Skin of body (tissue), 1 donor: ENCODE measurements at regions not wholly inside any gene's neighbourhood (a gene's known extent, or its start where the extent isn't known, plus 50 kb on each side); places are given as distances from the start of the nearest gene placed in this dataset.

Experiments used
- DNase-seq: peaks from one replicate; lab custom pipeline; 2025; lab: John Stamatoyannopoulos, UW

DNA sequence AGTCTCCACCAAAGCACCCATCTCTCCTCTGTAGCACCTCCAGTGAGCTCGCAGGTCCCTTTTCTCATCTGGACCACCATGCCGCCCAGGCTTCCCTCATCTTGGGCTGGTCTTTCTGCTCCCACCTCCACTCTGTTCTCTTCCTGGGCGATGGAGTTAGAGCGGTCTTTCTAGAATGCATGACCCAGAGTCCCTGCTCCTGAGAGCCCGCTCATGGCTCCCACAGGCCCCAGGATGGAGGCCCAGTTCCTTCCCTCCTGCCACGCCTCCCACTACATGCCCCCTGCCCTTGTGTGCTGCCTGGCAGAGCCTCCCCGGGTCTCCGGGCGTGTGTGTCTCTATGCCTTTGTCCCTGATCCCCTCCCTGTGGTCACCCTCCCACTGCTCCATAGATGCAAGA is 100.7 kb upstream of the RTL1 start:
- no peak for DNase-seq

DNA sequence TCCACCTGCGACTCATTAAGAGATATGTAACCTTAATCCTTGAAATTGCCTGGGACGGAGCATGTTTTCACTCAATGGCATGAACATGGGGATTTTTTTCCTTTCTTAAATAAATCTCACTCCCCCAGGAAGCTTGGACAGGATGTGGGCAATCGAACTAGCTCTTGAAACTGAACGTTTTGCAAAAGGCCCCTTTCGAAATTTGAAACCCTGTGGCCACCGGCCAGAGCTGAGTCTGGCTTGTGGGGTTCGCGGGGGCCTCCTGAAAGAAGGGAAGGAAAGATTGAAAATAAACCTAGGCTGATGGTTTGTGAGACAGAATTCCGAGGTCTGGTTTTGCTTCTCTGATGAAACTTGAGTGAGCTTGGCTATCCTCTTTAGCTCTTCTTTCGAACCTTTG is 101.4 kb upstream of the RTL1 start:
- DNase-seq: peak; percentile 13

DNA sequence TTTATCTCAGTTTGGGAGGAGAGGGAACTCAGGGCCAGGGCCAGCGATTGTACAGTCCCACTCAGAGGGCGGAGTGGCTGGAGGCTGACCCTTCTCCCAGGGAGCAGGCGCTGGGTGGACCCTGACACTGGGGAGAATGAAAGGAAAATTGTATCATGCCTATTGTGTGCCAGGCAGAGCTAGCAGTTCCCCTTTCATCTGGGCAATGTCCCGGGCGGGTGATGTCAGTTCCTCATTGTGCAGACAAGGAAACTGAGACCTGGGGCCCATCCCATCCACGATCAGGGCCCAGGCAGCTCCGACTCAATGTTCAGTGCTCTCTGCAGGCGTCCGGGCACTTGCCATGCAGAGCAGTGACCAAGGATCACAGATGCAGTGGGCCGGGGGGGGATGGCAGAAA is 101.9 kb upstream of the RTL1 start:
- DNase-seq: no peak

DNA sequence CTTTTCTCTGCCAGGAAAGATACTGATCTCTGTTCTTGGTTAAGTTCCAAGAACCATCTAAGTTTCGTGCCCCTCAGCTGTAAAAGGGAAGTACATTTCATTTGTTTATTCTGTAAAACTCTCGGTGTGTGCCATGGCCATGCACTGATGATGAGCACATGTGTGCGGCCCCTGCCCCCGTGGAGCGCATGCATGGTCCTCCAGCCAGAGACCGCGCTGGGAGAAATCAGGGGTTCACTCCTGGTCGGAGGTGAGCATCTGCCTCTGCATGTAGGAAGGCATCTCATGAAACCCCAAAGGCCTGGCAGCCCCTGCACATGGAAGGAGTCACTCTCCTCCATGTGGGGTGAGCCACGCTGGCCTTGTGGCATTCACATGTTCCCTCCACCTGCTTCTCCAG is 102.5 kb upstream of the RTL1 start:
- DNase-seq: no peak

DNA sequence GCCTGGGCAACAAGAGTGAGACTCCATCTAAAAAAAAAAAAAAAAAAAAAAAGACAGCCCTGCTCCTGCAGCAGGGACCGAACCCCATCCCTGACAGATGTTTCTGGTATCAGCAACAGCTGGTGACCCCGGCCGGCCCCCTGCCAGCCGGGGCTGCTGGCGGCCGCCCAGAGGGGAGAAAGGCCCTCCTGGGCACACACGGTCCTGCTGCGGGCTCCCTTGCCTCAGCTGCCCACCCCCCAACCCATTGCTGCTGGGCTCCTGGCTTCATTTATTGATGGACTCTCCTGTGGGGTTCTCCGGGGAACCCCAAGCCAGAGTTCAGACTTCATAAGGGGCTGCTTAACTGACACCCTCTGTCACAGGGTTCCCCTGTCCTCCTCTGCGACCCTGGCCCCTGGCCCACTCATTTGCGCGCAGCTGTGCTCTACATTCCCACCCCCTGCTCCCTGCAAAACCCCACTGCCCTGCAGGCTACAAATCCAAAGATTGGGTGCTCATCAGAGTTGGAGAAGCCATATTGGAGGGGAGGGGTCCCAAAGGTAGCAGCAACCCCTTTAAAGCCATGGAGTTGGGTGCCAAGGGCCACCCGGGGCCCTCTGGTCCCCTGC is 103.6 kb upstream of the RTL1 start:
- DNase-seq: no peak

DNA sequence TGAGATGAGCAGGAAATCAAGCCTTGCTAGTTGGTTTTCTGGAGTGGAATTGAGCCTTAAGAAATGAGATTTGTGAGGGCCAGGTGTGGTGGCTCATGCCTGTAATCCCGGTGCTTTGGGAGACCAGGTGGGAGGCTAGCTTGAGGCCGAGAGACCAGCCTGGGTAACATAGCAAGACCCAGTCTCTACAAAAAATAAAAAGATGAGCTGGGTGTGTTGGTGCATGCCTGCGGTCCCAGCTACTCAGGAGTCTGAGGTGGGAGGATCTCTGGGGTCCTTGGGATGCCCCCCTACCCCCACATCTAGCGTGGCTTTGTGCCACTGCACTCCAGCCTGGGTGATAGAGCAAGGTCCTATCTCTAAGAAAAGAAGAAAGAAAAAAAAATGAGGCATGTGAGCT is 104.2 kb upstream of the RTL1 start:
- DNase-seq: no peak

DNA sequence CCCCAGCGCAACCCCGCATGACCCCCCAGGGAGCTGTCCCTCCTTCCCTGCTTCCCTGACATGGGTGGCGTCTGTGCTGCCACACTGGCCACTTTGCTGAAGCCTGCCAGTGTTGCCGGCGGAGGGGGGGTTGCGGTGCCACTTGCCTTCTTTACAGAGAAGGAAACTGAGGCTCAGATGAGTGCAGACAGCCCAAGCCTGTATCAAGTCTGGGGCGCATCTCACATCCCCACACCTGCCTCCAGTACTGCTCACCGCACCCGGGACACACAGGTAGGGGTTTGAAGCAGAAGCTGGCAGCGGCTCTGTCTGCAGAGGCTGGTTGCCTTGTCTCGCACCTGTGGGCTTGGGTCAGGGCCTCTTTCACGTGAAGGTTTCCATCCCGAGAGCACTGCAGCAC is 104.7 kb upstream of the RTL1 start:
- no peak for DNase-seq

DNA sequence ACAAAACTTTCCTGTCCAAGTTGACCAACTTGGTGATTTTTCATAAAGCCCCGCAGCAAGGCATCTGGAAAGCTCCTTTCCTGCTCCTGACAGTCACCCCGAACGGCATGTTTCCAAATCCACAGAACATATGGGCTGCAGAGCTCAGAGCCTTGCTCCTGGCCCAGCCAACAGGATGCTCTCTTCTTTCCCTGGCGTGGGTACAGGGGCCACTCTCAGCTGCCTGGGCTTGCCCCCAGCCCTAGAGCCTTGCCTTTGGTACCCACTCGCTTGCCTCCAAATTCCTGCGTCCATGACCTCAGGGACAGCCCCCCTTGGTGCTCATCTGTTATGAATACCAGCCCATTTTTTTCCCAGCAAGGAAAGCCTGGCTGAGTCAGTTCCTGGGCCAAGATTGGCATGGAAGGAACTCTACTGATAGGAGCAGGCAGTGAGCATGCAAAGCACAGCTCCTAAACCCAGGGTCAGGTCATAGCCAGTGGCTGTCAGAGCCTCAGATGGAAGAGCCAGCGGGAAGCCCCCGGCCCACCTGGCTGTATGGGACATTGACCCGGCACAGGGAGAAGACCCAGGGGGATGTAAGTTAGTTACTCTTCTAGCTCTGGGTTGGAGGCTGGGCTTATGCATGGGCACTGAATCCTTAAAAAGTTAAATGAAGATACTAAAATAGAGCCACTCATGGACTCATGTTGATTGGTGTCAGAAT is 105.3 kb upstream of the RTL1 start:
- DNase-seq: no peak

DNA sequence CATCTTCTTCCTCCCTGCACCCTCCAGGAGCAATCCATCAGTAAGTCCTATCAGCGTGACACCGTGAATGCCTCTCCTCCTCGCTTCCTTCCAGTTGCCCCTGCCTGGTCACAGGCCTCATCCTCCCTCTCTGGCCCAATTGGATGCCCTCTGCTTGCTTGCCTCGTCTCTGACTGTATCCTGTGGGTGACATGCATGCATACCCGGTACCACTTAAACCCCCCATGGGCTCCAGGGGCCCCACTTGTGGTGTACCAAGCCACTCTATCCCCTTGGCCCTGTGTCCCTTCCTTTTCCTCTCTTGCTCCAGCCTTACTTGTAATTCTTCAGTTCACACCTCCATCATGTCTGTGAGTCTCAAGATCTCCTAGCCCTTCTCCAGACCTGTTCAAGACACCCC is 106.0 kb upstream of the RTL1 start:
- DNase-seq: no peak

DNA sequence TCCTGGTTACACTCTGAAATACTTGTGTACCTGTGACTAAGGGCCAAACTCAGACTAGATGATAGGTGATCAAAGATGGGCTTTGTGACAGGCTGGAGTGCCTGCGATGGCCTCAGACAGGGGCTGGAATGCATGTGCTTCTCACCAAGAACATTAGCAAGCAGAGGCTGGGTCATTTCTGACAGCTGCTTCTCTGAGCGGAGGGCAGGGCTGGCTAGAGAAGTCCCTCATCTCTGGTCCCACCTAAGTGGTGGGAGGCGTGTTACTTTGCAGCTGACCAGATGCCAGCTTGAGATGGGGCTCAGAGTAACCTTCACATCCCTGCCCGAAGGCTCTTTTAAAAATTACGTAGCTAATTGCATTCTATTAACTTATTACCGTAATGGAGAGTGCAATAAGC is 106.8 kb upstream of the RTL1 start:
- DNase-seq: no peak

DNA sequence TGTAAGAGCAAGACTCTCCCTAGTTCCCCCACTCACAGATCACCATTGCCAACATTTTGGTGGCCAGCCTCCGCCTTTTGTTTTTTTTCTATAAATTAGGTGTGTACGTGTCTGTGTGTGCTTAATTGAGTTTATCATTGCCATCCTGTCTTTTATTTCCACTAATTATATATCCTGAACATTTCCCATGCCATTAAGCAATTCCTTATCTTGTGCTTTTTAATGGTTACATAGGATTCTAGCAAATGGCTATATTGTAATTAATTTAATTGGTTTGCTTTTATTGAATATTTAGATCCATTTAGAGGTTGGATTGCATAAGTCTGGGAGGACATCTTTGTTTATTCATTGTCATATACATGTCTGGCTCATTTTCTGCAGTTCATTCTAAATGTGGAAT is 107.3 kb upstream of the RTL1 start:
- DNase-seq: no peak

DNA sequence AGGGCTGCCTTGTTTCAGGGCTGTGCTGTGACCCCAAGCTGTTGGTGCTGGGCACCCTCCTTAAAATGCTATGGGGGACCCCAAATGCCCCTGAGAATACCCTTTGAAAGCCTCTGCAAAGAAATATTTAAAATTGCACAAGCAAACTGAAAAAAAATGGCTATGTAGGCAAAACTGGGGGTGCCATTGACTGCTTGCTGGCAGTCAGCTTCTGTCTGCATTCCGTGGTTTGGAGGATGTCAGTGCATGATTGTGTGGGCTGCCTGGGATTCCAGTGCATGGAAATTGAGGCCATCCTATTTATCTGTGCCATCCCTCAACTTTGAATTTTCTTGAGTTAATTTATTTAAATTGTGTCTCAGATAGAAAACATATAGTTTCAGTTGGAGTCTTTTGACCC is 113.7 kb upstream of the RTL1 start:
- no peak for DNase-seq

DNA sequence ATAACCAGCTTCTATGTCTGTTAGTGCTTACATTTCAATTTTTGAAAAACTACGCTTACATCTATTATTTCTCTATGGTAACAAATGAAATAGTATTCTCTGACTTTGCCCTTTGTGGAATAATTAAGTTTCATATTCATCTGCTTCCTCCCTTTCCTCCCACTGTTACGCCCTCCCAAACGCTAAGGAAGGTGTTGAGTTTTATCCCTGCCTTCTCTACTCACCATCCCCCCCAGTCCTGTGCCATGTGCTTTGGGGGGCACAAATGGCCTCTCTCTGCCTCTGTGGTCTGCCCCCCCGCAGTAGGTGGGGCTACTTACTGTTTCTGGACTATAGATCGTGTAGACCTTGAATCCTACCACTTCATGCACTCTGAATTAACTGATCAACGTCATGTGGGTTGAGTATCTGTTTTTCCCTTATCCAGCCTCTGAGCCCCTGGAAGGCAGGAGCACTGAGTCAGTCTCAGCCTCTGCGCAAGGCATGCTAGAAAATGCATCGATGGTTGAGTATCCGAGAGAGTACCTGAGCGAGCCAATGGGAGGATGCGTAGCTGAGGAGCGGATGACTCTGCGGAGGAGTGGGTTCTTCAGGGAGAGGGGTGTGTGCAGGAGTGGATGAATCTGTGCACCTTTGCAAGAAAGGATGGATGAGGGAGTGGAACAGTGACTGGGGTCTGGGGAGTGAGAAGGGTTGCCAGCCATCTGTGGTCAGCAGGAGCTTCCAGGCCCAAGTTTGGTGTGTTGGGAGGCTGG is 114.5 kb upstream of the RTL1 start:
- no peak for DNase-seq

DNA sequence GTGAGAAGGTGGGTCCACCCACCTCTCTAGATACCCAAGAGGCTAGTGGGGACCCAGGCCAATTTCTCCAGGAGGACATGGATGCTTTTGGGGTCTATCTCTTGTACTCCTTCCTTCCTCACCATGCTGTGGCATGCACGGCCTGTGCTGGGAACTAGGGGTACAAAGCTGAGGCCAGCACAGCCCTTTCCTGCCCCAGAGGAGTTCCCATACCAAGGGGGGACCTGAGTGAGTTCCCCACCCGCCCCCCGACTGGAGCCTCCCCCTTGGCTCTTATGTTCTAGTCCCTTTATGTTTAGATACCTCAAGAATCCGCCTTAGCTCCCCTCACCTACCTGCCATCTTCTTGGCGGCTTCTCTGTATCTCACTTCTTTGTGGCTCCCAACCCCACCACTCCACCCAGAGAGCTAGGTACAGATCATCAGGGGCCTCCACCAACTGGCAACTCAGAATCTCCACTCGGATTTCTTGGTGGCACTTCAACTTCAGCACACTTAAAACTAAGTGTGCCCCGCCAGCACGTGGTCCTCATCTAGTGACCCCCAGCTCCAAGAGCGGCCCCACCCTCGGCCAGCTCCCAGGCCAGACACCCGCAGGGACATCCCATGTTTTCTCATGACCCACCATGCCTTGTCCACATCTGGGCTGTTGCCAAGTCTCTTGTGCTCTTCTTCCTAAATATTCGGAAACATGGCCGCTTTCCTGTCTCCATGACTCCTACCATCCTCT is 115.2 kb upstream of the RTL1 start:
- DNase-seq: no peak

DNA sequence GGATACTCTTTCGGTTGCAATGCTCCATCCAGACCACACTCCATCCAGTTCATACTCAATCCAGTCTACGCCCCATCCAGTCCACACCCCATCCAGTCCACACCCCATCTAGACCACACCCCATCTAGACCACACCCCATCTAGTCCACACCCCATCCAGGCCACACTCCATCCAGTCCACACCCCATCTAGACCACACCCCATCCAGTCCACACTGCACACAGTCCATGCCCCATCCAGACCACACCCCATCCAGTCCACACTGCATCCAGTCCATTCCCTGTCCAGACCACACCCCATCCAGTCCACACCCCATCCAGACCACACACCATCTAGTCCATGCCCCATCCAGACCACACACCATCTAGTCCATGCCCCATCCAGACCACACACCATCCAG is 116.0 kb upstream of the RTL1 start:
- DNase-seq: no peak

DNA sequence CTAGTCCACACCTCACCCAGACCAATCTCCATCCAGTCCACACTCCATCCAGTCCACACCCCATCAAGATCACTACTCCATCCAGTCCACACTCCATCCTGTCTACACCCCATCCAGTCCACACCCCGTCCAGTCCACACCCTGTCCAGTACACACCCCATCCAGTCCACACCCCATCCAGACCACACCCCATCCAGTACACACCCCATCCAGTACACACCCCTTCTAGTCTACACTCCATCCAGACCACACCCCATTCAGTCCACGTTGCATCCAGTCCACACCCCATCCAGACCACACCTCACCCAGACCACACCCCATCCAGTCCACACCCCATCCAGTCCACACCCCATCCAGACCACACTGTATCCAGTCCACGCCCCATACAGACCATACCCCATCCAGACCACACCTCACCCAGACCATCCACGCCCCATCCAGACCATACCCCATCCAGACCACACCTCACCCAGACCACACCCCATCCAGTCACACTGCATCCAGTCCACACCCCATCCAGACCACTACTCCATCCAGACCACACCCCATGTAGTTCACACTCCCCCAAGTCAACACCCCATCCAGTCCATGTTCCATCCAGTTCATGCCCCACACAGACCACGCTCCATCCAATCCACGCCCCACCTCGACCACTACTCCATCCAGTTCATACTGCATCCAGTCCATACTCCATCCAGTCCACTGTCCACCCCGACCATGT is 116.6 kb upstream of the RTL1 start:
- no peak for DNase-seq

DNA sequence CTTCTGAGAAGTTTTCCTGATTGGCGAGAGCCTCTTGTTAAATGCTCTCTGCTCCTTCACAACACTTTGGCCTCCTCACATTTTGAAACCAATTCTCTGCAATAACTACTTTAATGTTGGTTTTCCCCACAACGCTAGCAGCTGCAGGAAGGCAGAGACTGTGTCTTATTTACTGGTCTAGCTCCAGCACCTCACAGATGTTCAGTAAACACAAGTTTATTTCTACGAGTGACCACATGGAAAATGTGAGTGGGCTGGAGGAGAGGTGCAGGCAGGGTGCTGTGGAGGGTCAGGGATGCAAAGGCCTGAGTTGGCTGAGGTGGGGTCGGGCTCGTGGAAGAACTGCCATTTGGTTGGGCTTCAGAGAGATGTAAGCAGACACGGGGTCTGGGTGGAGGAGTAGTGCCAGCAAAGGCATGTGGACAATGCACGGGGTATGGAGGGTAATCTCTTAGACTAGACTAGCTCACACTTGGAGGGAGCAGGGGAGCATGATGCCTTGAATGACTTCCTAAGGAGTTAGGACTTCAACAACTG is 117.4 kb upstream of the RTL1 start:
- DNase-seq: no peak

DNA sequence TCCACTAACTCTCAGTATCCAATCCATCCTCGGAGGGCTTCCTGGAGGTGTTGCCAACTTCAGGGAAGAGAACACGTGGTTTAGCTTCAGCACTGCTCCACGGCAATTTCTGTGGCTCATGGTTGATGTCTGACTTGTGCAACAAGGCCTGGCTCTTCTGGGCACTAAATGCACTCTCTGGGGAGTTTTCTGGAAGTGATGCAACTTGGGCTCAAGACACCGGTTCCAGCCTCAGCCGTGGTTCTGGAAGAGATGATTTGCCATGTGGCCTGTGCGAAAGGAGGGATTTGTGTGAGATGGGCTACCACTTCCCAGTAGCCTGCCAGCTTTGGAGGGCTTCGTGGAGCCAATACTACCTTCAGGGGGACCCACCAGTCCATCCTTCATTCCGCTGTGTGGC is 118.6 kb upstream of the RTL1 start:
- no peak for DNase-seq

DNA sequence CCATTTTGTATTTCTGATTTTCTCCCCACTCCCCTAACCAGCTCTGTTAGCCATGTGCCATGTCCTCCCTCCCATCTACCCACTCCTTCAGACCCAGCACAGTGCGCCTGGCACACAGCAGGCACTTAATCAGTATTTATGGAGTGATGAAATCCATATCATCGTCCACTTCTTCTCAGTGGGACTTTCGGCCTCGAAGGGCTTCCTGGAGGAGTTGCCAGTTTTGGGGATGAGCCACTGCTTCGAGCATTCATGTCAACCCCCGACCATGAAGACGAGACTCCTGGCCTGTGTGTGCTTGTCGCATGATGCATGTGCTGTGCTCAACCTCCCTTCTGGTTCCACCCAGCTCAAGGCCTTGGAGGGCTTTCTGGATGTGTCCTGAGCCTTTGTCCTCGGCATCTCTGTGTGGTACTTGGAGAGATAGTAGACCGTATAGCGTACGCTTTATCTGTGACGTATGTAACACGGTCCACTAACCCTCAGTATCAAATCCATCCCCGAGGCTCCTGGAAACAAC is 119.5 kb upstream of the RTL1 start:
- DNase-seq: no peak

DNA sequence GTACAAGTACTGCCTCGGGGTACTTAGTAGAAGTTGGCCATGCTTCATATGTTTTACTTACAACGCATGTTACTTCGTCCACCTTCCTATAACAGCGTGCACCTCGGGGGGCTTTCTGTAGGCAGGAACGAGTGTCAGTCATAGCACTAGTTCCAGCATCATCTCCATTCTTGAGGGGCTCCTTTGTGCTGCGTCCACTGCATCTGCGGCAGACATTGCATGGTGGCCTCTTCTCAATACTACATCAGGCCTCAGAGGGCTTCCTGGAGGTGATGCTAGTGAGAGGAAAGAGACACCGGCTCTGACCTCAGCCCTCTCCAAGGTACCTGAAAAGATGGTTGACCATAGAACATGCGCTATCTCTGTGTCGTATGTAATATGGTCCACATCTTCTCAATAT is 121.2 kb upstream of the RTL1 start:
- no peak for DNase-seq

DNA sequence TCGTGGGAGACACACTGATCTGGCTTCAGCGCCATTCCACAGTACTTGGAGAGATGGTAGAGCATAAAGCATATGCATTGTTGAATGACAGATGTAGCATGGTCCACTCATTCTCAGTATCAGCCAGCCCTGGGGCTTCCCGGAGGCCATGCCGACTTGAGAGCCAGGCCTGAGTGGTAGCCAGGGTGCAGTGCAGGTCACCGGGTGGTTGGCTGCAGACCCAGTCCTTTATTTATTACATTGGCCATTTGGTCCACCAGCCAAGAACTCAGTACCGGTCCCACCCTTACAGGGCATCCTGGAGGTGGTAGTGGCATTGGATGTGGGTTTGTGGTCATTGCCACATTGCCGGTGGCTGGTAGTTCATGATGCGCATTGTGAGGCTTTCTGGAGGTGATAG is 121.6 kb upstream of the RTL1 start:
- no peak for DNase-seq
